Upper lobe of right lung (tissue), 1 donor: ENCODE measurements at regions not wholly inside any gene's neighbourhood (a gene's known extent, or its start where the extent isn't known, plus 50 kb on each side); places are given as distances from the start of the nearest gene placed in this dataset.

Experiments
- ATAC-seq: fragments of 200-7000 bp; cut with Tn5 transposase; one replicate; pipeline ENCODE4 v1.9.1; 2020; ENCODE audit warnings: mild to moderate bottlenecking, moderate library complexity
- DNase-seq: peaks from one replicate; pipeline ENCODE4 v3.0.0-alpha.2; 2020
- H3K27ac ChIP-seq: fragments of 200-600 bp; one replicate; pipeline ENCODE4 v1.8.0; 2022
- H3K27me3 ChIP-seq: fragments of 200-600 bp; one replicate; pipeline ENCODE4 v1.8.0; 2022; ENCODE audit warnings: mild to moderate bottlenecking
- H3K36me3 ChIP-seq: fragments of 200-600 bp; one replicate; pipeline ENCODE4 v1.8.0; 2022
- H3K4me1 ChIP-seq: fragments of 200-600 bp; one replicate; pipeline ENCODE4 v1.8.0; 2022
- H3K4me3 ChIP-seq: fragments of 200-600 bp; one replicate; pipeline ENCODE4 v1.8.0; 2022; ENCODE audit warnings: mild to moderate bottlenecking
- H3K9me3 ChIP-seq: fragments of 200-600 bp; one replicate; pipeline ENCODE4 v1.8.0; 2022
- CTCF ChIP-seq: fragments of 200-600 bp; IDR thresholded peaks from one replicate; pipeline ENCODE4 v1.8.0; 2022; ENCODE audit warnings: antibody characterized with exemption
- intact Hi-C: fragments of 100-400 bp; cut with DNase I; formaldehyde crosslinking; loops from one replicate; pipeline ENCODE4 v1.11.0; 2022
- donor health status: DM: no; HTN: yes; CAD: no; lungs with severe emphysema.

GRCh38 chr1:30635391-30635975 lies 87.9 kb downstream of the MATN1 start:
- Histone ChIP-seq H3K4me1 (no peaks in the 10 kb centered on the region), H3K27me3 (no peaks in the 10 kb centered on the region), H3K36me3 (no peaks in the 10 kb centered on the region), H3K4me3 (no peak overlapping the region), H3K27ac (no peak overlapping the region), H3K9me3 (no peaks in the 10 kb centered on the region)
- DNase-seq (no peak), ATAC-seq (no peak)
- no peak for TF ChIP-seq CTCF
- intact Hi-C loops: no loop called here

GRCh38 chr1:30634507-30634906 lies 88.9 kb downstream of the MATN1 start:
- no peak for DNase-seq
- Histone ChIP-seq H3K27me3 (no peaks in the 10 kb centered on the region), H3K9me3 (no peaks in the 10 kb centered on the region), H3K4me3 (no peak overlapping the region), H3K27ac (no peak overlapping the region), H3K4me1 (no peaks in the 10 kb centered on the region), H3K36me3 (no peaks in the 10 kb centered on the region)
- no peak for TF ChIP-seq CTCF
- ATAC-seq: no peak
- intact Hi-C loops: no loop called here

GRCh38 chr1:30633294-30633693 lies 90.1 kb downstream of the MATN1 start:
- H3K9me3 ChIP-seq: no peaks in the 10 kb centered on the region
- no peak for ATAC-seq
- no peak overlapping the region for H3K4me3 ChIP-seq
- no peaks in the 10 kb centered on the region for H3K36me3 ChIP-seq
- H3K27me3 ChIP-seq: no peaks in the 10 kb centered on the region
- H3K27ac ChIP-seq: no peak overlapping the region
- DNase-seq: no peak
- H3K4me1 ChIP-seq: no peaks in the 10 kb centered on the region
- TF ChIP-seq CTCF: no peak
- intact Hi-C loops: no loop called here

GRCh38 chr1:30632481-30632880 lies 90.9 kb downstream of the MATN1 start:
- Histone ChIP-seq H3K27me3 (peaks cover 6% of the 10 kb centered on the region), H3K9me3 (no peaks in the 10 kb centered on the region), H3K27ac (no peak overlapping the region), H3K4me3 (no peak overlapping the region), H3K4me1 (no peaks in the 10 kb centered on the region), H3K36me3 (no peaks in the 10 kb centered on the region)
- no peak for DNase-seq
- intact Hi-C loops: no loop called here
- TF ChIP-seq CTCF: no peak
- ATAC-seq: peak; percentile 30

- no peaks in the 10 kb centered on the region for H3K4me1 ChIP-seq
- H3K4me3 ChIP-seq: no peak overlapping the region
- H3K27me3 ChIP-seq: peaks cover 6% of the 10 kb centered on the region
- DNase-seq: no peak
- intact Hi-C loops: no loop called here
- H3K27ac ChIP-seq: no peak overlapping the region
- no peak for TF ChIP-seq CTCF
- H3K36me3 ChIP-seq: no peaks in the 10 kb centered on the region
- no peaks in the 10 kb centered on the region for H3K9me3 ChIP-seq
- no peak for ATAC-seq
Measured at GRCh38 chr1:30631700-30632099, 91.7 kb downstream of the MATN1 start.

GRCh38 chr1:30629501-30629900 lies 93.9 kb downstream of the MATN1 start:
- no peak for TF ChIP-seq CTCF
- Histone ChIP-seq H3K4me3 (no peak overlapping the region), H3K27me3 (peaks cover 6% of the 10 kb centered on the region), H3K9me3 (no peaks in the 10 kb centered on the region), H3K27ac (no peak overlapping the region), H3K36me3 (no peaks in the 10 kb centered on the region), H3K4me1 (no peaks in the 10 kb centered on the region)
- intact Hi-C loops: no loop called here
- ATAC-seq (no peak), DNase-seq (no peak)
